Stomach (tissue), 4 donors: ENCODE measurements at regions not wholly inside any gene's neighbourhood (a gene's known extent, or its start where the extent isn't known, plus 50 kb on each side); places are given as distances from the start of the nearest gene placed in this dataset.

Source experiments
- CTCF ChIP-seq, 7 experiments: fragments of 450-650 bp in 4 of 7; fragments of 200-600 bp in 3 of 7; sonication (generic) in 3 of 7; IDR thresholded peaks; one replicate each; pipeline ENCODE4 v1.5.1; 2016 to 2019; ENCODE audit warnings: antibody characterized with exemption in 7 of 7, control low read depth in 2 of 7, mild to moderate bottlenecking in 1 of 7
- POLR2A ChIP-seq, 4 donors: fragments of 450-650 bp; IDR thresholded peaks; one replicate each; pipeline ENCODE4 v1.6.1; 2016; ENCODE audit warnings: antibody characterized with exemption in 4 of 4, control low read depth in 2 of 4, mild to moderate bottlenecking in 1 of 4, moderate library complexity in 1 of 4
- POLR2AphosphoS5 ChIP-seq, 3 donors: sonication (generic); formaldehyde crosslinking; IDR thresholded peaks; one replicate each; pipeline ENCODE4 v1.6.1; 2016; ENCODE audit warnings: antibody characterized with exemption in 3 of 3

- TF ChIP-seq CTCF (IDR thresholded peaks at IDR 0.05) (no peak), POLR2AphosphoS5 (IDR thresholded peaks at IDR 0.05) (no peak), POLR2A (IDR thresholded peaks at IDR 0.05) (no peak)
Observed at GRCh38 chr9:38145526-38146053, 76.6 kb upstream of the SHB start.
